ENCODE measurements at regions not wholly inside any gene's neighbourhood (a gene's known extent, or its start where the extent isn't known, plus 50 kb on each side); places are given as distances from the start of the nearest gene placed in this dataset.
"Not testable (repeated sequence)": the region's sequence is repeated elsewhere in the genome, so short reads cannot be mapped to it uniquely, and the experiment has no call there.

DNA sequence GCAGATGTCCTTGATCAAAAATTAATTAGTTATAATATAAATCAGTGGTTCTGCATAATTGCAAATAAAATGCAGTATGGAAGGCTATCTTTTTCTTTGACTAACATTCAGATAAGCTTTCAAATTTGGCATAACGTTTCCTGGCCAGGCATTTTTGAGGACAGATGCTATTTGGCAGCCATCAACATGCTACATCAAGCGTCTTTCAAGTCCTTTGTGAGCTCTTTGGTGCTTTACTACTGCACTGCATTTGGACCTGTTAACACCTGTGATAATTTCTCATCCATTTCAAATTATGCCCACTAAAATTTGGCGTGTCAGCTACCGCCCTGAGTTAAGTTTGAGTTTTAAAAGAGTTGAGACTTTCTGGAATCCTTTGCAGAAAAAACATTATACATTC is 545.7 kb downstream of the STK39 start:
- FAIRE-seq (no peak), DNase-seq (ENCODE audit: insufficient read length, low spot score) (no peak)

DNA sequence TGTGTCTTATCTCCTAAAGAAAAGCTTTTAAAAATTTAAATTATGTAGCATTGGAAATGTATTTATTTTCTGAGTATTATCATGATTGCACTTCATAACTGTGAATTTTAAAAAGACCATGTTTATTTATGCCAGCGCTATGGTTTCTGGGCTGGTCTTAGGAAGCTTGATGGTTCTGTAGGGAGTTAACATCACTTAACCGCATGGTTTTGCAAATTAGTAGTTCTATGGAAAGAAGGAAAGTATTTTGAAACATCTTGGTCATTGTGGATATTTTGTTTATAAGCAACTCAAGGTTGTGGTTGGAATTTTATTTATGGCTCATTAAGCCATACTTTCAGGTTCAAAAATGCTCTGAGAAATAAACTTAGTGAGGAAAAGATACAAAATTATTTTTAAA is 549.4 kb downstream of the STK39 start:
- FAIRE-seq = no peak
- DNase-seq (ENCODE audit: insufficient read length, low spot score) = no peak

DNA sequence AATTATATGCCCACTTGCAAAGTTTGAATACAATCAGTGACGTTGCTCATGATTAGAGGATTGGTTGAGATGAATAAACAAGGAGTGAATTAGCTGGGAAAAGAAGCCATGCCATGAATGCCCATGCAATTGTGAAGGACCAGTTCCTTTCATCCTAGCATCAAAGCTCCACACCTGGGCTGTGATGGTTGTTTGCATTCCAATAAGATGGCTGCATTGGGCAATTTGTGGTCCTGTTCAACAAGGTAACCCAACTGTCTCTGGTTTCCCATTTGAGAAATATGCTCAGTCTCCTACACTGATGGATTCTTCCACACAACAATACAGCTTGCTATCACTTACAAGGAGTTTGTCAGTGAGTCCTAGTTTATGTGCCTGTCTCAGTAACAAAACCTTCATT is 550.2 kb downstream of the STK39 start:
- FAIRE-seq (no peak), DNase-seq (ENCODE audit: insufficient read length, low spot score) (no peak)

DNA sequence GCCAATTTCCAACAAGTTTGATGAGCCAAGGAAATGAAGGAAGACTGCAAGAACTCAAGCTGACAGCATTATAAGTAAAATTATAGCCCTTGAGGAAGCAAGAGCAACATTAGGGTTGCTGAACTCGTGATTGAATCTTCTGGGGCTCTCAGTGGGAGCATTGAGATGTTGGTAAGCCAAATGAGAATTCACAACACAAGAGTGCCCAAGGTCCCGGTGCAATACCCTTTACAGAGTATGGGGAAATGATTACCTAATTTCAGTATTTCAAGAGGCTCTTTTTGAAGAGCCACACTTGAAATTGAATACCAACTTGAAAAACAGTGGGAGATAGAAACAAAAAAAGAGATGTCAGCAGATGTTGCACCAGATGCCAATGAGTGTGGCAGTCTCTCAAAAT is 554.5 kb downstream of the STK39 start:
- DNase-seq (ENCODE audit: insufficient read length, low spot score) = no peak
- FAIRE-seq = no peak

DNA sequence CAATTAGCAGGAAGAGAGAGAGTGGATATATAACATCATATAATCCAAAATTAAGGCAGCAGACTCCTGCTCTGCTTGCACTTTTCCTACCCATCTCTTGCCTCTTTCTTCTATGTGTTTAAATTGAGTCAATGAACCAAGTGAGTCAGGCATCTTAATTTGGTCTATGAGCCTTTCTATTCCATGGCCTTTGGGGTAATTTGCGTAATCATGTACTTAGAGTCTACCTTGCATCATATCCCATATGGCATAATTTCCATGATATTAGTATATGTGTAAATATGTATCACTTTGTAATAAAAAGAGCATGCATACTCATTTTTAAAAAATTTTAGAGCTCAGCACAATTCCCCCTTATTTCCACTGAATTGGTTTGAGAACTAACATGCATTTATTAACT is 555.2 kb downstream of the STK39 start:
- no peak for FAIRE-seq

DNA sequence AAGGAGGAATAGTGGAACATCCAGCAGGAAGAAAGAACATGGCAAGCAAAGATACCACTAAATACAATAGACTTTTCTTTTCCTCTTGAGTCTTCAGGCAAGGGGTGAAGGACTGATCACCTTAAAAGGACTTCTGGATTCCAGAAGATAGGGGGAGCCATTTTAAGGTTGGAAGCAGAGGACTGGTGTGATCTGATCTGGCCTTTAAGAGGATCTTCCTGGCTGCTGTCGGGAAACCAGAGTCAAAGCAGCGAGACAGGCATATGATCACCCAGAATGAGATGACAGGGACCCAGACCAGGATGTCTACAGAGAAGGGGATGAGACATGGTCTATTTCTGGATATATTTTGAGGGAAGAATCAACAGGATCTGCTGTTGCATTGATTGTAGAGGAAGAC is 558.0 kb downstream of the STK39 start:
- DNase-seq (ENCODE audit: insufficient read length, low spot score) = no peak
- FAIRE-seq = no peak

More for the DNA sequence above, 555.2 kb downstream of the STK39 start:
- no peak for DNase-seq (ENCODE audit: insufficient read length, low spot score)

DNA sequence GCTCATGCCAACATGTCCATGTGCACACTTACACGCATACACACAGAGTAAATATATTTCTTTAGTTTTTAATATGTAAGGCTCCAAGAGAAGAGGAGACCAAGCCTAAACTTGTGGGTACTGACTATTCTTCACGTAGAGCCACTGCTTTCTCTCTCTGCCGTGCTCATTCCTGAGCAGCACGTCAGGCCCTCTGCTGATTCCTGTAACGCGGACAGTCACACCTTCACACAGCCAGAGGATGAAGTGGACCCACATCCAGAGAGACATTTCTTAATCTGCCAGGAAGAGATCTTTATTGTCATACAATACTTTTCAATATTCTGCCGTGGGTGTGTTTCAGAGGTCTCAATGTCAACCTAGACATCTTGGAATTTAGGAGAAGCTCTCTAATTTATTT is 560.7 kb downstream of the STK39 start:
- DNase-seq (ENCODE audit: insufficient read length, low spot score) = no peak
- no peak for FAIRE-seq

DNA sequence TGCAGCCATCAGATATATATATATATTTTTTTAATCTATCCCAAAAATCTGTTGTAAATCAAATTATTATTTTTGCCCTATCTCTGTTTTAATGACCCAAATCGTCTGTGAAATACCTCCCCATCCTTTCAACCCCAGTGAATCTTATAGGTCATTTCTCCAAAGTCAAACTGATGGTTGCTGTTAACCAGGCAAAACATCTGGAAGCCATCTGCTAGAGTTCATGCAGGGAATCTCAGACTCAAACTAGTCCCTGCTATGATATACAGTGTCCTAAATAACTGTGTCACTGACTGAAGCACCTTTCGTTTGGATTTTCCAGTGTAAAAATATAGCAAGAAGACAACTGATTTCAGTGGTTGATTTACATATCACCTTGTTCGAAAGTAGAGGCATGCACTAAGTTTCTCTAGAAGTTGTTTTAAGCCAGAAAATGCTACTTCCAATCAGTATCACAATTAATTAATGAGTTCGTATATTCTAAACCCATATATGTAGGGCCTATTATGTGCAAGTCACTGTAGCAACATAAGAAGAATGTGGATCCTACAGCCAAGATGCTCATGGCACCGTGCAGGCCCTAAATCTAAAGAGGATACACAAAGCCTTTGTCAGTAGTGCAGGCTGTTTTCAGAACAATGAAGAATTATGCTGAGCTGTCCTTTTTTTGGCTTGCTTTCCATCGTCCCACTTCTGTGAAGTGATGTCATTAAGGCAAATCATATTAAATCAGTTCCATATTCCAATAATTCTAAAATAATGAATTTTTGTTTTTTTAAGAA is 566.0 kb downstream of the STK39 start:
- FAIRE-seq = no peak
- no peak for DNase-seq (ENCODE audit: insufficient read length, low spot score)

DNA sequence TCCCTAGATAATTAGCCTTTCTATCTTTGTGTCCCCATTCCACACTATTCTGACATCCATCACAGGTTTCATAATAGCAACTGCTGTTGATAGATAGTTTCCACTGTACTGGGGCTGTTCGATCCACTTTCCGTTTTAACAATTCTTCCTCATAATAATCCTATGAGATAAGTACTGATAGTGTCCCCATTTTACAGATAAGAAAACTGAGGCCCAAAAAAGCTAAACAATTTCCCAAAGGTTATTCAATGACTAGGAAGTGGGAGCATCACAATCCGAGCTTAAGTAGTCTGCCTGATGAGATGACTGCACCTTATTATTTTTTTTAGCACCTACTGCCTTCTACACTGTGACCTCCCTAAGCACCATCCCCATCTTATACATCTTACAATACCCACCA is 569.2 kb downstream of the STK39 start:
- FAIRE-seq (no peak), DNase-seq (ENCODE audit: insufficient read length, low spot score) (no peak)

DNA sequence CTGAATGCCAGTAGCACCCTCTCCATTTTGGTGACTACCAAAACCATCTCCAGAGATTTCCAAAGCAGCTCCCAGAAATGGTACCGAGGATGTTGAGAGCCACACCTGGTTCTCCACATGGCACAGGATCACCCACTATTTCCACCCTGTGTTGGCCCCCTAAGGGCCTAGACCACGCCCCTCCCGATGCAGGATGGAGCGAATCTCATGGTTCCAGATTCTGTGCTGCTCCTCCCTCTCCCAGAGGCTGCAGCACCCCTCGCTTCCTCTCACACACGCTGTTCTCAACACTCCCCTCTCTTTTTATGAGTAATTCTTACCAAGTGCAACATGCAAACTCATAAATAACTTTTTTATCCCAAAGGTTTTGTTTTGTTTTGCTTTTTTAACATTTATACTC is 571.5 kb downstream of the STK39 start:
- FAIRE-seq (no peak), DNase-seq (ENCODE audit: insufficient read length, low spot score) (no peak)

DNA sequence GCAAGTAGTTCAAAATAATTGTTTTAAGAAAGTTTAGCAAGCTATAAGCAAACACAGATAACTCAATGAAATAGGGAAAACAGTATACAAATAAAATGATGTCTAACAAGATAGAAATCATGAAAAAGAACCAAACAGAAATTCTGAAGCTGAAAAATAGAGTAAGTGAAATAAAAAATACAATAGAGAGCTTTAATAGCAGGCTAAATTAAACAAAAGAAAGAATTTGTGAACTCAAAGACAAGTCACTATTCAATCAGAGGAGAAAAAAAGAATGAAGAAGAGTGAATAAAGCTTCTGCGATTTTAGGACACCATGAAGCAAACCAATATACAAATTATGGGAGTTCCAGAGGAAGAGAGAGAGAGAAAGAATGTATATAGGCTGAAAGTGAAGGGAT is 576.8 kb downstream of the STK39 start:
- no peak for FAIRE-seq
- no peak for DNase-seq (ENCODE audit: insufficient read length, low spot score)

DNA sequence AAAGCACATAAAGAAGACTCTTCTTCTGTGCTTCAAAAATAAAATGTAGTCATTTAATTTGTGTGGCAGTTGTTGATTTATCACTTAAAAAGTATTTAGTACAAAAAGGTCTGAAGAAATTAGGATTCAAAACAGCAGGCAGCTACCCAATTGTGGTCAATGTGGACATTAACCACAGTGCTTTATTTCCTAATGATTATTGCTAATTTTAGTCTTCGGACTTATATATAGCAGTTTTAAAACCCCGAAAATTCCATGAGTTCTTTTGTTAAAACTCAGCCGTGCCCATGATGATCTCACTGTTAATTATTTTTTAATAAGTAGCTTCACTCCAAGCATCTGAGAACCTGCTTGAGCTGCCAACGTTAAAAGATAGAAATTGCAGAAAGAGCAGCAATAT is 594.3 kb downstream of the STK39 start:
- DNase-seq (ENCODE audit: insufficient read length, low spot score) = no peak
- no peak for FAIRE-seq

DNA sequence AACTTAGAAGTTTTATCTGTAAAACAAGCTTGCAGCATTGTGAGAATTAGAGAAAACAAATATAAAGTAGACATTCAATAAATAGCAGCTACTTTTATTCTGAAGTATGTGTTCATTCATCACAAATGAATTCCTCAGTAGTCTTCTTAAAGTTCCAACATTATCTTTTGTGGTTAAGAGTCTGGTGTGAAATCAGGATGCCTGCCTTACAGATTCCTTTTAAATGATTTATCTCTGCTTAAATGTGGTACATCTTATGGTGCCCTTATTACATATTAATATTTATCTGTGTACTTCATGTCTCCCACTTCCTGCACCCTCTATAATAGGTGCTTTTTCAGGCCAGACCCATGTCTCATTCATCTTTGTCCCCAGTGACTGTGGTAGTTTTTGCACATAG is 595.0 kb downstream of the STK39 start:
- FAIRE-seq (no peak), DNase-seq (ENCODE audit: insufficient read length, low spot score) (no peak)

DNA sequence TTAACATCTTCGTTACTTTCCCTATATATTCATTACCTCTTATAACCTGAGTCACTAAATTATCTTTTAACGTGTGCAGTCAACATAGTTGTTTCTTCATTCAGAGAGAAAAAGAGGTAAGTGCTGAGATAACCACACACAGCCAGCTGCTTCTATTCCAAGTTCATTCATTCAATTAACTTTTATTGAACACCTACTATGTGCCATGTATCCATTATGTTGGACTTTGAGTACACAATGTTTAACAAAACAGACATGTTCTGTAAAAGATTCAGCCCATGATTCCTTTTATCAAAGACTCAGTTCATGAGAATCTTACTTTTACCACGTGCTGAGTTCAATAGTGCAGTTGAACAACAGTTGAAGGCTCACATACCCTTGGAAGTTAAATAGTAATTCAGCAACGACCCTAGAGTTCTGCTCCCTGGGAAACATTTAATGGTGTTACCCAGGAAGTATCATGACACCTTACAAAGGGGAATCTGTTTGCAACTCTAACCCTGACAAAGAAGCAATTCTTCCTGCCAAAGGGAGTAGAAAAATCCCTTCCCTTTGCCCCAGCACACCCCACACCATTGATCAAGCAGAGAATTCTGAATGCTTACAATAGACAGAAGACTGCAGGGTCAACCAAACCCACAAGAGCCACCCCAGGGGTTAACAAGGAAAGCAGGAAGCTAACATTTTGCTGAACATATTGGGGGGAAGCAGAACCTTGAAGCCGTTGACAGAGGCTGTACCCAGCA is 595.8 kb downstream of the STK39 start:
- no peak for DNase-seq (ENCODE audit: insufficient read length, low spot score)
- FAIRE-seq = no peak

DNA sequence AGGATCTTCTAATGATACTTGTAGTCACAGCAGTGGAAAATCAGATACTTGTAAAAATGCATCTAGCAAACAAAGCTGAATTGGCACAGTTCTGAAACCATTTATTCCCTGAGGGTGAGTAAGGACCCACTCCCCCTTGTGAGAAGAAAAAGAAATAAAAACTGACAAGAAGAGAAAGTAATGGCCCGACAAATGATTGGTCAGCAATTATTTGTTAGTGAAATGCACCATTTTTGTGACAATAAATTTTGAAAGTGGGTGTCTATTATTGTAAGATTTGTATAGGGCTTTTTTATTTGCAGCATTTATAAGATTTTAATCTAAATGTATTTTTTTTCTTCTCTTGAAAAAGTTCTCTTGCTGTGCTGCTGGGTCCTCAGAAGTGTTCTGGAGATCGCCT is 600.8 kb downstream of the STK39 start:
- FAIRE-seq = no peak
- DNase-seq (ENCODE audit: insufficient read length, low spot score) = no peak

DNA sequence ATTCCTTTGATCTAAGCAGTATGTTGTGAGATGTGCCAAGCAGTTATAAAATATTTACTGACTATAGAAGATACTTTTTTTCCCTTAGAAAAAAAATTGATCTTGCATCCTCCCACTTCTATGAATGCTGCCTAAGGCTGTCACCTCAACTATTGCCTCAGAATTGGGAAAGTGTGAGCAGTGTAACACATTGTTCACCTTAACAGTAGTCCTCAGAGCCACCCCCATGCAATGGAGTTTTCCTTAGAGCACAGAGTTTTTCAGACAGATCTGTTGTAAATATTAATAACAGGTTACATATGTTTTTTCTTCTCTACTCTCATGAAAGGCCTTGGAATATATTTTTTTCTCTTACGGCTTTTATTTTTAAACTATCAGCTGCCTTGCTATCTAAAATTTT is 607.3 kb downstream of the STK39 start:
- FAIRE-seq (no peak), DNase-seq (ENCODE audit: insufficient read length, low spot score) (no peak)

DNA sequence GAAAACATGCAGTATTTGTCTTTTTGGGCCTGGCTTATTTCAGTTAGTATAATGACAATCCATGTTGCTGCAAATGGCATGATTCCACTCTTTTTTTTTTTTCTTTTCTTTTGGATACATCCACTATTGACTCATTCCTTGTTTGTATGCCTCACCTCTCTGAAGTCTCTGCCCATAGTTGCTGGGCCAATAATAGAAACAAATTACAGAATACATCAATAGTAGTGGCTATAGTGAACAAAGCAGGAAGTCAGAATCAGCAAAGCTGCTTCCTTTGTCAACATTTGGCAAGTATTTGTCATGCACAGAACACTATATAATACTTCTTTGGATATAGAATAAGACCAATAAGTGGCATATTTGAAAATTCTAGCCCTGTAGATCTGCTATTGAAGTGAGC is 609.7 kb downstream of the STK39 start:
- DNase-seq (ENCODE audit: insufficient read length, low spot score) (no peak), FAIRE-seq (no peak)

DNA sequence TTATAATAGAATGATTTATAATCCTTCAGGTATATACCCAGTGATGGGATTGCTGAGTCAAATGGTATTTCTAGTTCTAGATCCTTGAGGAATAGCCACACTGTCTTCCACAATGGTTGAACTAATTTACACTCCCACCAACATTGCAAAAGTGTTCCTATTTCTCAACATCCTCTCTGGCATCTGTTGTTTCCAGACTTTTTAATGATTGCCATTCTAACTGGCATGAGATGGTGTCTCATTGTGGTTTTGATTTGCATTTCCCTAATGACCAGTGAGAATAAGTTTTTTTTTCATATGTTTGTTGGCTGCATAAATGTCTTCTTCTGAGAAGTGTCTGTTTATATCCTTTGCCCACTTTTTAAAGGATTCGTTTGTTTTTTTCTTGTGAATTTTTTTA is 615.1 kb downstream of the STK39 start:
- DNase-seq (ENCODE audit: insufficient read length, low spot score); FAIRE-seq: not testable (repeated sequence)

DNA sequence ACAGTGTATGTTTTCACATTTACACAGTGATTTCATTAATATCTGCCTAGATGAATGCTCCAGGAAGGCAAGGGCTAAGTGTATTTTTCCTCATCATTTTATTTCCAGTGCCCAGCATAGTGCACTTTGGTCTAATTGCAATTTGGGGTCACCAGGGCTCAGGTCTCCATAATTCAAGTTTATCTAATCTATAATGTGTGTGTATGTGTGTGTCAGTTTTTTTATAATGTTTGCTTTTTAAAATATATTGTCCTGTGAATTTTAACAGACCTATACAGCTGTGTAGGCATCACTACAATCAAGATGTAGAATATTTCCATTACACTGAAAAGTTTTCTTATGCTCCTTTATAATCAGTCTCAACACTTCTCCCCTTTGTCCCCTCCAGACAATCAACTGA is 620.4 kb downstream of the STK39 start:
- DNase-seq (ENCODE audit: insufficient read length, low spot score) (no peak), FAIRE-seq (no peak)

DNA sequence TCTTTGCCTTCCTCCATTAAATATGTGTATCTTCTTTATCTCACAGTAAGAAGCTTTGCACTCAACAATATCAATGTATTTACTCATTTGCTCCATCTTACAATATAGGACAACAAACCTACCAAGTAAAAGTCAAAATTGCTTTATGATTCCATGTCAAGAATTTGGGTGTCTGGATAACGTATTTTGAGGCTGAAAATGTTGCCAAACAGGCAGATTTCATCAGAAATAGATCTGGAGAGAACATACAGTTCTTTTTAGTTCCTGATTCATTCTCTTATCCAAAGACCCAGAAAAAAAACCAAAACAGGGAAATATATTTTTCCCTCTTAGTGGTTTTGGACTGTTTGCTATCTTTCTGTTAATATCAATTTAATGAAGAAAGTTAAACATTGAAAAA is 621.1 kb downstream of the STK39 start:
- DNase-seq (ENCODE audit: insufficient read length, low spot score) = no peak
- no peak for FAIRE-seq

DNA sequence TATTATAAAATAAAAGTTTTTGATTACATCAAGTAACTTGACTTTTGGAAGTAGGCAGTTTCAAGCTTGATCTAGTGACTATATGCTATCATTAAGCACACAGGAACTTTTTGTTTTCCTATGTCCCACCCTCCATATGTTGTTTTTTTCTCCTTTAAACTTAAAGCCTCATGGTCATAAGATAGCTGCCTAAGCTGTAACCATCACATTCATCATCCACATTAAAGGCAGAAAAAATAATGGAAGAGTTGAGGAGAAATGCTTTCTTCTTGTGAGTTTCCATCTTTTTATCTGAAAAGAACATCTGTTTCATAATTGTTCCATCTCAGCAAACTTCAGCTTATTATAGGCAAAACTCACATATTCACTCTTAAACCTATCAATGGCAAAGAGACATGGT is 630.4 kb downstream of the STK39 start:
- FAIRE-seq (no peak), DNase-seq (ENCODE audit: insufficient read length, low spot score) (no peak)

DNA sequence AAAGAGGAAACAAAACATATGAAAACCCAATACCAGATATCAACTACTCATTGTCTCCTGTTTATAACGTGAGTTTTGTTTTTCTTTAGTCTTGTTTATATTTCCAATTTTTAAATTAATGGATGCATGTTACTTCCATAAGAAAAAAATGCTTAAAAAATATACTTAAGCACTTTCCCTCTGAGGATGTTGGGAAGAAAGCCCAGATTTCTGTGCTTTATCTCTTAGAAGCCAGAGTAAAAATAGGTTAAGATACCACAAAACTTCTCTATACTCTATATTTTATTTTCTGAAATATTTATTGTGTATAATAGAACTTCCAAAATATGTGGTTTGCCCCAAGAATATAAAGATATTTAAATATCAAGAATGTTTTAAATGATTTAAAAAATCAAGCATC is 633.9 kb downstream of the STK39 start:
- DNase-seq (ENCODE audit: insufficient read length, low spot score) (no peak), FAIRE-seq (no peak)

Data from GM19239 (cell line).